Heart right ventricle (tissue), 16 donors: ENCODE measurements at regions not wholly inside any gene's neighbourhood (a gene's known extent, or its start where the extent isn't known, plus 50 kb on each side); places are given as distances from the start of the nearest gene placed in this dataset.

Experiments used
- ATAC-seq, 8 donors: fragments of 200-7000 bp; cut with Tn5 transposase; one replicate each; pipeline ENCODE4 v1.9.1; 2020; ENCODE audit warnings: mild to moderate bottlenecking in 8 of 8, moderate library complexity in 8 of 8, moderate number of reproducible peaks in 1 of 8
- DNase-seq, 2 donors: peaks; one replicate each; pipeline ENCODE4 v3.0.0-alpha.2; 2020
- H3K27ac ChIP-seq, 10 donors: fragments of 200-600 bp; sonication (generic) in 2 of 10; one replicate each; pipeline versions ENCODE4 v1.5.0 to v1.8.0; 2020 to 2022; ENCODE audit warnings: mild to moderate bottlenecking in 3 of 10
- H3K27me3 ChIP-seq, 7 donors: fragments of 200-600 bp; one replicate each; pipeline ENCODE4 v1.8.0; 2021 to 2022; ENCODE audit warnings: mild to moderate bottlenecking in 2 of 7
- H3K36me3 ChIP-seq, 9 donors: fragments of 200-600 bp; sonication (generic) in 1 of 9; one replicate each; pipeline versions ENCODE4 v1.5.0 to v1.8.0; 2020 to 2022; ENCODE audit warnings: mild to moderate bottlenecking in 2 of 9
- H3K4me1 ChIP-seq, 9 donors: fragments of 200-600 bp; sonication (generic) in 1 of 9; one replicate each; pipeline versions ENCODE4 v1.5.0 to v1.8.0; 2020 to 2022; ENCODE audit warnings: mild to moderate bottlenecking in 4 of 9
- H3K4me3 ChIP-seq, 10 donors: fragments of 200-600 bp; sonication (generic) in 2 of 10; one replicate each; pipeline versions ENCODE4 v1.5.0 to v1.8.0; 2020 to 2022; ENCODE audit warnings: mild to moderate bottlenecking in 7 of 10, moderate library complexity in 2 of 10
- H3K9me3 ChIP-seq, 11 donors: fragments of 200-600 bp in 10 of 11; sonication (generic) in 2 of 11; one replicate each; pipeline versions ENCODE4 v1.5.0 to v1.8.0; 2013 to 2022; ENCODE audit warnings: mild to moderate bottlenecking in 2 of 11, control low read depth in 1 of 11, moderate library complexity in 1 of 11
- CTCF ChIP-seq, 9 donors: fragments of 200-600 bp; sonication (generic) in 2 of 9; IDR thresholded peaks; one replicate each; pipeline versions ENCODE4 v1.5.0 to v1.8.0; 2021 to 2022; ENCODE audit warnings: antibody characterized with exemption in 9 of 9, mild to moderate bottlenecking in 5 of 9, moderate library complexity in 1 of 9
- WGBS, 2 donors: extraction: QIAGEN DNeasy Blood & Tissue Kit; methylation state at CpG; one replicate each; pipeline ENCODE4 v1.1.7; 2013; ENCODE audit warnings: inconsistent platforms in 1 of 2; 5-methylcytosine and 5-hydroxymethylcytosine counted together
- intact Hi-C, 10 donors: fragments of 100-400 bp; cut with DNase I; formaldehyde crosslinking; loops; one replicate each; pipeline versions ENCODE4 v1.11.1 to v1.14.2; 2022
- donor health status: Arrhythmogenic right ventricular cardiomyopathy.
- donor health status: ischemic (EF 13 %, LVEDD 7.1; RV severe dilation, severe dysfunction).
- donor health status: healthy with polysubstance abuse.
- donor health status: DM: no; HTN: yes; CAD: no.
- donor health status: DM: no; HTN: no; CAD: no.
- donor health status: ischemic (EF 25% LVEDD 6.9; RV normal size, moderate dysfunction).
- donor health status: ischemic (EF 25% LVEDD 5.7; RV mildly dilated, moderate dysfunction).
- donor health status: healthy.
- donor health status: DM: yes; HTN: yes; CAD: no.
- donor health status: Ischemic cardiomyopathy.
- donor health status: ischemic (EF 35%, LVEDD 5.7; RV mildly dilated, moderate dysfunction).
- donor health status: nonischemic (EF 11% LVEDD 7.7; RV severe dilation, severe dysfunction).
- donor health status: DM: yes; HTN: yes; CAD: no.
- donor health status: PGD.
- donor health status: ischemic (EF 29% LVEDD 5.4; RV normal size, mild dysfunction).
- donor health status: nonischemic (EF 23%, LVEDD 6.1; RV moderate dilation, normal function).

- no peak overlapping the region for H3K27ac ChIP-seq
- TF ChIP-seq CTCF (IDR thresholded peaks at IDR 0.05): no peak
- H3K9me3 ChIP-seq: no peaks in the 10 kb centered on the region
- H3K4me3 ChIP-seq: no peak overlapping the region
- ATAC-seq (no peak), DNase-seq (no peak)
- intact Hi-C loops: no loop called here
- WGBS, 2 donors: 60 to 64% methylated on average over 2 of the region's 2 CpGs
- H3K4me1 ChIP-seq: no peaks in the 10 kb centered on the region
- no peaks in the 10 kb centered on the region for H3K36me3 ChIP-seq
- no peaks in the 10 kb centered on the region for H3K27me3 ChIP-seq
Observed at GRCh38 chr1:95863086-95863485, 629.1 kb downstream of the RWDD3 start.

DNA sequence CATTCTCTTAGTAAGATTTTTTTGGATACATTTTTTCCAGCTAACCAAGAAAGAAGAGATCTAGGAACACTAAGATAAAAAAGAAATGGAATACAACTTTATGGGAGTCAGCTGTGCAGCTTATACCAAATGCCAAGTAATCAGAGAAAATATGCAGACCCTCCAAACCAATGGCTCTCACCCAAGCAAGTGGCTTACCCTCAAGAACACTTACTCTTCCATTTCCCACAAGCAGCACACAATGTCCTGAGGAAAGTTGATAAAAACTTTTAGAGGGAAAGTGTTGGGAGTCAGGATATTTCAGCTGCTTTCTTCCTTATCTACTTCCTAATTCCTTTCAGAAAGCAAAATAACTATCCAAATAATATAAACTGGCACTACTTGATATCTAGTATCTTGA, 631.8 kb downstream of the RWDD3 start:
- intact Hi-C loops: no loop called here
- no peak for ATAC-seq
- no peak overlapping the region for H3K4me3 ChIP-seq

DNA sequence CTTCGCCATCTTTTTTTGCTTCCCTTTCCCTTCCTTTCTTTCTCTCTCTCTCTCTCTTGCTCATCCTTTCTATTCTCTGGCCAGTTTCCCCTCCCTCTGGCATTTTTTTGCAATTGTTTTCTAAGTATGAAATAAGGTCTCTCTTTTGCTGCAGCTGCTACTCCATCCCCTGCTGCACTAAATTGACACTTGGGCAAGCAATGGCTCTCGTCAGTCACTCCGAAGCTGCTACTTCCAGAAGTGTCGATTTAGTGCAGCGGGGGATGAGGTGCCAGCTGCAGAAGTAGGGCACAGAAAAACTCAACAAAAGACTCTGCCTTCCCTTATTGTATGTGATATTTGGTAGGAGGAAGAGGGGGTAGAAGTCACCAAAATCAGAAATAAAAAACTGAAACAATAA, 642.3 kb downstream of the RWDD3 start:
- Histone ChIP-seq H3K27me3 (no peaks in the 10 kb centered on the region), H3K9me3 (peaks cover 0 to 14% (median under 1%) of the 10 kb centered on the region in 11 donors), H3K4me1 (no peaks in the 10 kb centered on the region), H3K27ac (no peak overlapping the region), H3K4me3 (no peak overlapping the region), H3K36me3 (no peaks in the 10 kb centered on the region)
- ATAC-seq (no peak), DNase-seq (no peak)
- 60 to 65% methylated on average over 5 of the region's 5 CpGs for WGBS, 2 donors
- intact Hi-C loops: no loop called here
- TF ChIP-seq CTCF (IDR thresholded peaks at IDR 0.05): no peak

More for the DNA sequence above, 631.8 kb downstream of the RWDD3 start:
- no peaks in the 10 kb centered on the region for H3K27me3 ChIP-seq
- no peak for DNase-seq
- peaks cover 0 to 8% (median 0%) of the 10 kb centered on the region in 11 donors for H3K9me3 ChIP-seq
- TF ChIP-seq CTCF (IDR thresholded peaks at IDR 0.05): no peak
- no peaks in the 10 kb centered on the region for H3K36me3 ChIP-seq
- H3K27ac ChIP-seq: no peak overlapping the region
- H3K4me1 ChIP-seq: no peaks in the 10 kb centered on the region

DNA sequence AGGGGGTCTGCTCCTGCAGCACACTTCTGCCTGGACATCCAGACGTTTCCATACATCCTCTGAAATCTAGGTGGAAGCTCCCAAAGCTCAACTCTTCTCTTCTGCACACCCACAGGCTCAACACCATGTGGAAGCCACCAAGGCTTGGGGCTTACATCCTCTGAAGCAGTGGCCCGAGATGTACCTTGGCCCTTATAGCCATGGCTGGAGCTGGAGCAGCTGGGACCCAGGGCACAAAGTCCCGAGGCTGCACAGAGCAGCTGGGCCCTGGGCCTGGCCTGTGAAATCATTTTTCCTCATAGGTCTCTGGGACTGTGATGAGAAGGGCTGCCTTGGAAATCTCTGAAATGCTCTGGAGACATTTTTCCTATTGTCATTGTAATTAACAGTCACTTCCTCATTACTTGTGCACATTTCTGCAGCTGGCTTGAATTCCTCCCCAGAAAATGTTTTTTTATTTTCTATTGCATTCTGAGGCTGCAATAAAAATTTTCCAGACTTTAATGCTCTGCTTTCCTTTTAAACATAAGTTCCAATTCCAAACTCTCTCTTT, 645.6 kb downstream of the RWDD3 start:
- Histone ChIP-seq H3K4me3 (no peak overlapping the region), H3K36me3 (no peaks in the 10 kb centered on the region), H3K27ac (no peak overlapping the region), H3K4me1 (no peaks in the 10 kb centered on the region), H3K9me3 (peaks cover 0 to 17% (median 0%) of the 10 kb centered on the region in 11 donors), H3K27me3 (no peaks in the 10 kb centered on the region)
- ATAC-seq: no peak
- no peak for DNase-seq
- TF ChIP-seq CTCF (IDR thresholded peaks at IDR 0.05): no peak
- intact Hi-C loops: no loop called here
- WGBS, 2 donors: 53 to 58% methylated on average over 3 of the region's 3 CpGs
